ENCODE measurements at regions not wholly inside any gene's neighbourhood (a gene's known extent, or its start where the extent isn't known, plus 50 kb on each side); places are given as distances from the start of the nearest gene placed in this dataset.

GRCh38 chr17:63277629-63278028 is 168.5 kb downstream of the CYB561 start:
- TF ChIP-seq CTCF (conservative IDR thresholded peaks at IDR 0.05) (no peak), EZH2 (IDR thresholded peaks at IDR 0.05; ENCODE audit: low read depth) (no peak)
